Kidney capillary endothelial cell (primary cell): ENCODE measurements at regions not wholly inside any gene's neighbourhood (a gene's known extent, or its start where the extent isn't known, plus 50 kb on each side); places are given as distances from the start of the nearest gene placed in this dataset.
"Not testable (repeated sequence)": the region's sequence is repeated elsewhere in the genome, so short reads cannot be mapped to it uniquely, and the experiment has no call there.

Experiments
- DNase-seq: peaks from one replicate; pipeline ENCODE4 v3.0.0-alpha.2; 2018; ENCODE audit warnings: low spot score

- DNase-seq: no peak
Observed at GRCh38 chr16:8110572-8111514, 479.5 kb downstream of the TMEM114 start.

GRCh38 chr16:8109510-8110369, 480.6 kb downstream of the TMEM114 start:
- DNase-seq: no peak

DNA sequence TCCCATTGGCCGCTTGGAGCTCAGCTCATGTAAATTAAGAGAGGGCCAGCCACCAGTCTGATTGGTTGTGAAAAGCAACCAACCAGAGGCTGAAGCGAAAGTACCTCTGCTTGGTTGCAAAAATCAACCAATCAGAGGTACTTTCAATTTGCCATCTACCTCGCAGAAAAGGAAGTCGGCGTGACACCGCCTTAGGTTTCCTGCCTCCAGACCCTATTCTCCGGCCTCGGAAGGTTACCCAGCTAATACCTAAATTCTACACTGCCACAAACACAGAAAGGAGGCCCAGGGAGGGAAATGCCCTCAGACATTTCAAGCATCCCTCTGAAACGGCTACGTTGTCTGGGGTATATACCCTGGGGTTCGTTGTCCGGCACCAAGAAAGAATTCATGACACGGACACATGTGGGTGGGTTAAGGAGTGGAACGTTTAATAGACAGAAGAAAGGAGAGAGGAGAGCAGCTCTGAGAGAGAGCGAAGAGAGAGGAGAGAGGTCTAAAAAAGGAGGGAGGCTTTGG, 481.3 kb downstream of the TMEM114 start:
- no peak for DNase-seq

DNA sequence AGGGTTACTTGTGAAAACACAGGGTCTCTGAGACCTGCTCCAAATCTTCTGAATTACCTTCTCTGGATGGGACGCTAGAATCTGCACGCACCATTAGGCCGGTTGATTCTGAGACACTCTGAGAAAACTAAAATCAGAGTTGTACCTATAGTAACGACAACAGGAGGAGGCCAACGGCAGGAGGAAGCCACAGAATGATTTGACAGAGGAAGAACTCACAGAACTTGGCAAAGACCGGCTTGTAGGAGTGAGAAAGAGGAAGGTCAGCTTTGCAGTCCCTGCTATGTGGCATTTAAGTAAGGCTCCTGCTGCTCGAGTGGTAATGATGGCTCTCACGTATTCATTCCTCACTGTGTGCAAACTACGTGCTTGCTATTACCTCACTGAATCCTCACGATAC, 483.0 kb downstream of the TMEM114 start:
- no peak for DNase-seq

DNA sequence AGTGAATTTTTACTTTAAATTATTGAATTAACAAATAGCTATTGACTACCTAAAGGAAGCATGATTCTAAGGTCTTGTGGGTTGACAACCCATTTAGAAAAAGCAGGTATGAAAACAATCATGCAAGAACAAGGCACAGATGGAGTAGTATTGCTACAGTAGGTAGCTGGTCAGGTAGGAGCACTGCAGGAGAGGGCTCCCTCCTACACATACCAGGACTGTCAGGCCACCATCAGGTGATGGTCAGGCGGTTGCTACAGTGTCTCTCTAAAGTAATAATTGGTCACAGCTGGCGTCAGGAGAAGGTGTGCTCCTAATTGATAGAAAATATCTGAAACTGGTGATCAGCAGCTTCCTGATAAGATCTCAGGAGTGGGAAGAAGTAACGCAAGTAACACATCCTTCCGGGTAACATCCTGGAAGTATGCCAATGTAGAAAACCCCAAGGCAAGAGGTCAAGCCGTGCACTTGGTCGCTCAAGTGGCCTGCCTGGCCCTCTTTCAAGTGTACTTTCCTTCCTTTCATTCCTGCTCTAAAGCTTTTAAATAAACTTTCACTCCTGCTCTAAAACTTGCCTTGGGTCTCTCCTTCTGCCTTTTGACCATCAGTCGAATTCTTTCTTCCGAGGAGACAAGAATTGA, 486.5 kb downstream of the TMEM114 start:
- DNase-seq: no peak

- no peak for DNase-seq
Observed at GRCh38 chr16:8099586-8099985, 490.7 kb downstream of the TMEM114 start.

DNA sequence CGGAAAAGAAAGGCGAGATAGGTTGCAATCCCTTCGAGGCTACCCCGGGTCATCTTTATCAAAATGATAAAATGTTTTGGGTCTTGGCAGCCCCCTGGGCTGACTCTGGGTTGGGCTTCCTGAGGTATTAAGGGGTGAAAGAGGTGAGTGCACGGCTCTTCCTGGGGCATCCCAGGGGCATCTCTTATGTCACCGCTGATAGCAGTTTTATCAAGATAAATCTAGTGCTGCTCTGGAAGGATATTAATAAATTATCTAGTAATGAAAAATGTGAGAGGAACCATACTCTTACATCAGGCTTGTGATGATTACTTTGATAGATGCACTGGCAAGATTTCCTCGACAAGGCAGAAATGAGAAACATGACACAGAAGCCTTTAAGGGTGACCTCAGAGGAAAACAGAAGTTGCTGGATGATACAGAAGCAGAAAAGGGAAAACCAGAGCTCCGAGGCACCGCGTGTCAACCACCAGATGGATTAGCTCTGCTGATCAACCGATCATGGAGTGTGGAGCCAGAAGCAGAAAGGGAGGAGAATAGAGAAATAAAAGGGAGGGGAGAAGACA, 491.3 kb downstream of the TMEM114 start:
- no peak for DNase-seq

DNA sequence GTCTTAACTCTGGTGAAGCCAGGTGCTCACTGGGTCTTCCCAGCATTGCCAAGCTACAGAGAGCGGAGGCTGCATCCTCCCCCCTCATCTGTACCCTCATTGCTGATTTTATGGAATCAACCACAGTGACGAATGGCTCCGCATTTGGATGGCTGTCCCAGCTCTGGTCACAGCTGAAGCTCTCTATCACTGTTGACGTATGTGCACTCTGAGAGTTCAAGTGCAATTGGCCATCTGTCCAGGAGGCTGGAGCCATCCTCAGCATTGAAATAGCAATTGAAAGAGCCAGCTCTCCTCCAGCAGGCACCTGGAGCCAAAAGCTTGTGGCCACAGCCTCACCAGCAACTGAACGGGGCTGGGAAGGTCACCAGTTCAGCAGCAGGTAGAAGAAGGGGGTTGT, 494.1 kb downstream of the TMEM114 start:
- DNase-seq: no peak

DNA sequence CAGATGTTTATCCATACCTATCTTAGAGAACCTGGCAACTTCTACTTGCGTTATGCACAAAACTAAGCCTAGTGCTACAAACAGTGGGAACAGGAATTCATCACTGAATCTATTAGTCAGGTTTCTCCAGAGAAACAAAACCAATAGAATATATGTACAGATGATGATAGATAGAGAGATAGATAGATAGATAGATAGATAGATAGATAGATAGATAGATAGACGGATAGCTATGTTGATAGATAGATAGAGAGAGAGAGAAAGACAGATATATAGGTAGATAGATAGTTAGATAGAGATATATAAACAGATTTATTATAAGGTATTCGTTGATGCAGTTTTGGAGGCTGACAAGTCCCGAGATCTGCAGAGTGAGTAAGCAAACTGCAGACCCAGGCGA, 495.6 kb downstream of the TMEM114 start:
- DNase-seq: no peak

DNA sequence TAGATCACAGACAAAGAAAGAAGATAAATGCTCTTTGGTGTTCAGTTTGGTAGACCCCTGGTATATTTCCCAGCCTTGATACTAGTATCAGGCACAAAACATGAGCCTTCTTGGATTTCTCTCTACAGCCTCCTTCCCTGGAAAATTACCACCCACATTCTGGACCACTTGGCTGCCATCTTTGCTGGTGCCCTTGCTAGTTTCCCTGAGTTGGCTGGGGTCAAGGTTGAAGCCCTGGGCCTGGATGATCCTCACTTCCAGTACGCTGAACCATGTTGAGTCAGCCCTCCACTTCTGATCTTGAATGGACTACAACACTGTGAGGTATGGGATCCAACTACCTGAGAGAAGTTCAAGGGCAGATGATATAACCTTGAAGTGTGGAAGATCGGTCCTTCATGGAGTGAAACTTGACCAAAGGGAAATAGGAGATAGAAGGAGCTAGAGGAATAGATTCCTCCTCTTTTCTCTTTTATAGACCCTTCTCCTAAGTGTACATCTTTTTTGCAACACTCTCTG, 501.4 kb downstream of the TMEM114 start:
- DNase-seq: no peak

- no peak for DNase-seq
Observed at GRCh38 chr16:8087597-8088289, 502.6 kb downstream of the TMEM114 start.

DNA sequence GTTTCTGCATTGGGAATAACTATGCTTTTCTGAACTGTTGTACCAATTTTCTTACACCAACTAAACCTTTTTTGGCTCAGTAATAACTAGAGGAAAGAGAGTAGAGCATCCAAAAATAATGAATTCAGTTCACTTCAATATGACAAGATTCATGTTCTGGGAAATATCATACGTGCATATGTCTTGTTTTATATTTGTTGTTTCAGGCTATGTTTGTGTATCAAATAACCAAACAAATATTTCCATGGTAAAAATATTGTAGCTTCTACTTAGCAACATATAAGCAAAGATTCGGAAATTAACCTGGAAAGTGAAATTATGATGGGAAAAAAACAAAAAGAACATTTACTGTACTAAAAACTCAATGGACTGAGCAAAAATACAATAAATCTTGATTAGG, 503.2 kb downstream of the TMEM114 start:
- no peak for DNase-seq

- DNase-seq: no peak
Observed at GRCh38 chr16:8084882-8085281, 505.4 kb downstream of the TMEM114 start.

- DNase-seq: no peak
Observed at GRCh38 chr16:8084302-8084701, 506.0 kb downstream of the TMEM114 start.

- DNase-seq: no peak
Observed at GRCh38 chr16:8083560-8083959, 506.8 kb downstream of the TMEM114 start.

GRCh38 chr16:8080817-8081216, 509.5 kb downstream of the TMEM114 start:
- DNase-seq: no peak

- no peak for DNase-seq
Observed at GRCh38 chr16:8075271-8075670, 515.0 kb downstream of the TMEM114 start.

DNA sequence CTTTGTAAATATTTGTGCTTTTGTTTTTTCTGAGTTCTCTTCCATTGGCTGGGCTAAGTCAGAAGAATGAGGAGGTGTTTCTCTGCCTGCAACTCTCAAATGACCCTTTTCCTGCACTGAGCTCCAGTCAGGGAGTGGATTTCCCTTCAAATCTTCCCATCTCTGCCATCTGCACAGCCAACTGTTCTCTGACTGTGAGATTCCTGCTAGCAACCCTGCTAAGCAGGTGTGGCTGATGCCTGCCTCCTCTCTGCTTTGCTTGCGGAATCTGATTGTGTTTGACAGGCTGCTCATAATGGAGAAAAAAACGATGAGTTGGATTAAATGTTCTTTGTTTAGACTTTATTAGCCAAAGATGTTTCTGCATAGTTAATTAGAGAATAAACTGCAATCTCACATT, 519.8 kb downstream of the TMEM114 start:
- DNase-seq: no peak

- not testable (repeated sequence) for DNase-seq
Observed at GRCh38 chr16:8068225-8068624, 522.1 kb downstream of the TMEM114 start.

DNA sequence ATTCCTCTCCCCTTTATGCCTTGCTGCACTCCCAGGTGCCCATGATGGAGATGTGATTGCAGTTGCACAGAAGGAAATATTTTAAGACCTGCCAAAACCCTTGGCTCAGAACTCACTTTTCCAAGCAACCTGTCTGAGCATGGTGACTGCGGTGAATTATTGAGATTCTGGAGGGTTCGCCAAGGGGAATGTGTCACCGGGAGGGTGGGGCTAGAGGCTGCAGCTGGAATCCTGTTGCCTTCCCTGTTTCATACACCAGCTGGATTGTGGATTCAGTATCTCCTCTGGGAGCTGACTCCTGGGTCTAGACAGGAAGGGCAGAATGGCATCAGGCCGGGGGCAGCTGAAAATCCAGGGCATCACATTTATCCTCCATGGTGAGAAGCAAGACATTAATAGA, 527.2 kb downstream of the TMEM114 start:
- DNase-seq: no peak

GRCh38 chr16:8062677-8063076, 527.6 kb downstream of the TMEM114 start:
- DNase-seq: no peak
